GM12873 (cell line): ENCODE measurements at regions not wholly inside any gene's neighbourhood (a gene's known extent, or its start where the extent isn't known, plus 50 kb on each side); places are given as distances from the start of the nearest gene placed in this dataset.

Source experiments
- TF ChIP-seq, protein P1 (sequence below): IDR thresholded peaks from 2 replicates; pipeline ENCODE4 v1.5.1; 2012; ENCODE audit warnings: low read depth, mild to moderate bottlenecking, moderate library complexity, low read length, control low read depth; ENCODE audit not compliant: insufficient read depth; ENCODE audit errors: missing control alignments

DNA sequence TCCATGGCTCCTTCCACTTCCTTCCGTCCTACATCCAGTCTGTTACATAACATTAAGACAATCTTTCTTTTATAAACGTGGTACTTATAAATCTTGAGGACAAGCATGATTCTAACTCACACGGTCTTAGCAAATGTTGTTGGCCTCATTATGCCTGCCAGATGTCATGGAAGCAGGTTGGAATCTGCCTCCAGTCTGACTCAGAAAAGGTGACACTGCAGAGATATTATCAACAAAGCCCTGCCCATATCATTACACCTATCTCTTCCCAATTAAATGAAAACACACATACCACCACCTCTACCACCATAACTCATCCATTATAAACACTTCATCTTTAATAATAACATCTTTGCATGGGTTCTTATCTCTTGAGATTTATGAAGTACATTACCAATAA lies 334.7 kb upstream of the CHAC2 start:
- TF ChIP-seq, protein P1, sequence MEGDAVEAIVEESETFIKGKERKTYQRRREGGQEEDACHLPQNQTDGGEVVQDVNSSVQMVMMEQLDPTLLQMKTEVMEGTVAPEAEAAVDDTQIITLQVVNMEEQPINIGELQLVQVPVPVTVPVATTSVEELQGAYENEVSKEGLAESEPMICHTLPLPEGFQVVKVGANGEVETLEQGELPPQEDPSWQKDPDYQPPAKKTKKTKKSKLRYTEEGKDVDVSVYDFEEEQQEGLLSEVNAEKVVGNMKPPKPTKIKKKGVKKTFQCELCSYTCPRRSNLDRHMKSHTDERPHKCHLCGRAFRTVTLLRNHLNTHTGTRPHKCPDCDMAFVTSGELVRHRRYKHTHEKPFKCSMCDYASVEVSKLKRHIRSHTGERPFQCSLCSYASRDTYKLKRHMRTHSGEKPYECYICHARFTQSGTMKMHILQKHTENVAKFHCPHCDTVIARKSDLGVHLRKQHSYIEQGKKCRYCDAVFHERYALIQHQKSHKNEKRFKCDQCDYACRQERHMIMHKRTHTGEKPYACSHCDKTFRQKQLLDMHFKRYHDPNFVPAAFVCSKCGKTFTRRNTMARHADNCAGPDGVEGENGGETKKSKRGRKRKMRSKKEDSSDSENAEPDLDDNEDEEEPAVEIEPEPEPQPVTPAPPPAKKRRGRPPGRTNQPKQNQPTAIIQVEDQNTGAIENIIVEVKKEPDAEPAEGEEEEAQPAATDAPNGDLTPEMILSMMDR, result no peak

DNA sequence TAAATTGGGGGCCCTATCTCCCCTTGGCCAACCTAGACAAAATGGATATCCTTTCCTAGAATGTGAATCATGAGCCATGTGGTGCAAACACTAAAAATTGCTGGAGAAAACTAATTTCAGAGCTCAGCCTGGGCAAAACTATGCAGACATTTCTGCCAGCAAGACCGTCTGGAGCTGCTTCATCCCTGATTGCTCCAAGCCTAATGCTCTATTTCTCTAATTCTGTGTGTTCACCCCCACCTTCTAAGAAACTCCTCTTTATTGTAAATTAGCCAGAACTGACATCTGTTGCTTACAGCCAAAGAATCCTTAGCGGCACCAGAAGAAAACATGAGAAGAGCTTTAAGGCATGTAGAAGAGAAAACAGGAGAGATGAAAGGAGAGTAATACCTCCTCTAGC lies 337.7 kb upstream of the CHAC2 start:
- TF ChIP-seq, protein P1, result no peak

DNA sequence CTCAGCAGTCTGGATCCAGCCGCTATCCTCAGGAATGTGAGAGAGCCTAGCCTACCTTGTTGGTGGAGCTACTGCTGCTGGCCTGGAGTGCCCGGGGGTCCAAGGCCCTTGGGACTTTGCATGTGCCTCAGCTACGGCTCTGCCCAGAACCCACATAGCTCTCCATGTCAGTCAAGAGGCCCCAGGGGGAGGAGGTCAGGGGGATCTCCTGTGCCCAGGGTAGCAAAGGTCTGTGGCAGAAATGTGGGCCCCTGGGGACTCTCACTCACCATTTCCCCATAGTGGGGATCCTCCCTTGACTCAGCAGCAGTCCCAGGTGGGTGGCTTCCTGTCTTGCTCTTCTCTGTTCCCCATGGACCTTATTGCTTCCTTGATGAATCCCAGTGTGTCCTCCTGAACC lies 342.7 kb upstream of the CHAC2 start:
- TF ChIP-seq, protein P1, result no peak

DNA sequence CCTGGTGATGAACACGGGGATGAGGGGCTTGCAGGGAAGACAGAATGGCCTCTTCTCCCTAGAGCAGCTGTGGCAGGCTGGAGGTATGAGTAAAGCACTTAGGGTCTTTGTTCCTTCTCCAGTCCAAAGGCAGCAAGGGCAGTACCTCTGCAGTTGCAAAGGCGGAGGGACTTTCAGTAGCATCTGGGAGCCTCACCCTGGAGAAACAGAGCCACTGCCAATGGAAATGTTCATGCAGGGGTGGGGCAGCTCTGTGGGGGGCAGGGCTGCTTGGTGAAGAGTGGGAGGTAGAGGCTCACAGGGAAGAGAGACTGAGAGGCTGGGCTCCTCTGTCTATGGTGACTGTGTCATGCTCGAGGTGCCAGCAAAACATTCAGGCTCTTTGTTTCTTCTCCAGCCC lies 344.1 kb upstream of the CHAC2 start:
- TF ChIP-seq, protein P1, result no peak

DNA sequence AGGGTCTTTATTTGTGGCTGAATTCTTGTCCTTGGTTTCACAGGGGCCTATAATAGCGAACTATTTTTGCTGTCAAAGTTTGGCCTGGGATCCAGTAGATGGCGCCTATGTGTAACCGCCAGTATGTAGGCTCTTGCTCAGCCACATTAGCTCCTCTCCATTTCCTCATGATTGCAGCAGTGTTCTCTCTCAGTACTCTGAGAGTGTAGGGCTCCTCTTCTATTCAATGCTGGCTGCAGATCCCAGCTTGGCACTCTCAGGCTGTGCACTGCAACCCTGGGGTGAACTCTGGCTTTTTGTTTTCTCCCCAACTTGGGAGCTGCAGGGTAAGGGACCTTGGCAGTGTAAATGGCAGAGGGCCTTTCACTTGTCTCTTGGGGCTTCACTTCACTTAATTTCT lies 344.6 kb upstream of the CHAC2 start:
- TF ChIP-seq, protein P1, result peak; percentile 70

DNA sequence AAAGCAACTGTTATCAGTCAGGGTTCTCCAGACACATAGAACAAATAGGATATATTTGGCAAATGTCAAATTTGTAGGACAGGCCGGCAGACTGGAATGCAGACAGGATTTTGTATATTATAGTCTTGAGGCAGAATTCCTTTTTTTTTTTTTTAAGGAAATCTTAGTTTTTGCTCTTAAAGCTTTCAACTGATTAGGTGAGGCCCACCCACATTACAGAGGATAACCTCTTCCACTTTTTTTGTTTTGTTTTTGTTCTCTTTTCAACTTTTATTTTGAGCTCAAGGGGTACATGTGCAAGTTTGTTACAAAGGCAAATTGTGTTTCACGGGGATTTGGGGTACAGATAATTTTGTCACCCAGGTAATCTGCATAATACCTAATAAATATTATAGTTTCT lies 350.2 kb upstream of the CHAC2 start:
- TF ChIP-seq, protein P1, result no peak

DNA sequence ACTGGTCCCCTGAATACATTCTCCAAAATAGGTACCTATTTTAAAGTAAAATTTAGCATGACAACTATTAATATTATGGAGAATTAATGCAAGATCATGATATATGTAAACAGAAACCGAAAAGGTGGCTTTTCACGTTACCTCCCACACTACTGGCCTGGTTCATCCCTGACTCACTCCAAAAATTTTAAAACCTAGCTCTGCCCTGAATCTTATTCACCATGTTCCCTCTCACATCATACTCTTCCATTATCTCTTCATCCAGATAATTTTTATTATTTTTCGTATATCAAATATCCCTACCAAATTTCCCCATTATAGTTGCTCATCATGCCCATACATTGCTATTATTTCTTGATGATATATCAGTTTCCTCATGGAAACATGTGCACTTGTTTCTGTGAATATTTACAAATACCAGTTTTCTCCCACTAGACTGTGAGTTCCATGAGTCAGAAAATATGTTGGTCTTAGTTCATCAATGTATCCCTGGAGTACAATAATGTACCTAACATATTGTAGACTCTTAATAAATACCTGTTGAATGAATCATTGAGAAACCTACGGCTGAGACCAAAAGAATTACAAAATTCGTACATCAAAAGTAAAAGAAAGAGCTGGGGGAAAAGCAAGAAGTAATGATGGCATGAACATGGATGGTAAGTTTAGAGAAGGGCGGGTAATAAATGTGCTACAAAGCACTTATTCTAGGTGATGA lies 360.1 kb upstream of the CHAC2 start:
- TF ChIP-seq, protein P1, result no peak
